HG03354 (cell line): ENCODE measurements at regions not wholly inside any gene's neighbourhood (a gene's known extent, or its start where the extent isn't known, plus 50 kb on each side); places are given as distances from the start of the nearest gene placed in this dataset.
"Not testable (repeated sequence)": the region's sequence is repeated elsewhere in the genome, so short reads cannot be mapped to it uniquely, and the experiment has no call there.

Experiments
- ATAC-seq: cut with Tn5 transposase; IDR thresholded peaks from one replicate; pipeline ENCODE4 v1.9.1; 2021; ENCODE audit warnings: mild to moderate bottlenecking; ENCODE audit not compliant: unreplicated experiment, poor library complexity, severe bottlenecking

DNA sequence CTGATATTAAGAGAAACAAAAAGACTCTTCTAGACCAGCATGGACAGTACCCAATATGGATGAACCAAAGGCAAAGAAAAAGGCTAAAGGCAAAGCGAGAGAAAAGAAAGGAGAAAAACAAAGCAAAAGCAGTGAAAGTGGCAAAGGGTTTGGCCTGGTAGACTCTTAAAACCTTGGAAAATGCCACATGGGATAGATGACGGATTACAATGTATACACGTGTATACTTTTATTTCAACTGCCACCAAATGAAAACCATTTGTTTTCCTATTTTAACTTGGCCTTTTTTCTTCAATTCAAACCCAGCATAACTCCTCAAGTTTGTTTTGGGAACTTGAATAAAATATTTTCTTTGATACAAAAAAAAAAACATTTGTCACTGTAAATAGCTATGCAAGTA, 354.3 kb downstream of the PAX3 start:
- not testable (repeated sequence) for ATAC-seq

DNA sequence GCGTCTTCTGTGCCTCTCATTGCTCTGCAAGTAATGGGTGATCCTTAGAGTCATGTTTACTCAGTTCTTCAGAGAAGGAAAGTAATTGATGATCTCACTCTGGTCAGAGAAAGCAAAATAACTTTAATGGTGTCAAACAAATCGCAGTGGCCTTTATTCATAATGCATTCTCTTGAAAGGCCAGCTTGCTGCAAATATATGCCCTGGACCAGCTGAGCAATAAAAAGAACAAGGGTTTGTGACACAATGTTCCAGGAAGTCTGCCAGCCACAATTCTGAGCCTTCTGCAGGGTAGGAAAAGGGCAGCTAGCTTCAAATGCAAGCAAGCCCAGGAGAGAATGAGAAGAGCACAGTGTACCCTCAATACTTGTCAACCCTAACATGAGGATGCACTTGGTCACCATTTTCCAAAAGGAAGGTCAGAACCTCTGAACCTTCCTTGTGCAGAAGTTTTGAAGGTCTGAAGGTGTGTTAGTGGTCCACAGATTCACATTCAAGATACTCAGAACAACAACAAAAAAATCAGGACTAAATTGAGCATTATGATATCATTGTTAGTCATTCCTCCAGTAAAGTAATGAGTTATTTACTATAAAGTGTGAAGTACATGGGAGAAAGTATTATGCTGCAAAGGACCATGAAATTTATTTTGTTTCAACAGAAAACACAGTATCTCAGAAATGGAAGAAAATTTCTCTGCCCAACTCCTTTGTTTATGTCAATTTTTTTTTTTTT, 355.6 kb downstream of the PAX3 start:
- ATAC-seq, result no peak

DNA sequence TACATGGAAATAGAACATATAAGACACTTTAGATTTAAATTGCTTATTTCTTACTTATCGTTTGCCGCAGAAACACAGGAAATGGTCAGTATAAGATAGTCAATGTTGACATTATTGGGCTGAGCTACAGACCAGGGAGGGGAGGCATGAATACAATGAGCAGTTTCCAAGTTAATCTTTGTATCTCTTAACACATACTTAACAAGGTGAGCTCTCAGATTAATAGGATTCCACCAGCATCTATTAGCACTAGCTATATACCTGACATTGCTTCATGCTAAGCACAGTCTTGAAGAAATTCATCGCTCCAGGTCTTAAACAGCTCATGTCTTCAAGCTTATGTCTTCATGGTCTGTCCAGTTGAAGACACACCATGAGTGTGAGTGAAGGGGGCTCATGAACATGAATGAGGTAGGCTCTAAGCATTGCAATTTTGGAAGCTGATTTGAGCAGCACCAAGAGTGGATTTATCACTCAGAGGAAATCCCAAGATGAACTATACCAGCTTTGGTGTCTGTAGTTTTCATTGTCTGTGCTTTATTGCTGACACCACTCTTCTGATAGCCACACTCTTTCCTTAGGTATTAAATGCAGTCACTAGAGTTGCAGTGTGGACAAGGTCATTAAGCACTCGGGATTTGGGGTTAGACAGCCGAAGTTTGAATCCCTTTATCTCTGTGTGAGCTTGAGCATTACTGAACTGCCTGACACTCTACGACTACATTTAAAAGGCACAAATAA, 359.3 kb upstream of the EPHA4 start:
- no peak for ATAC-seq

DNA sequence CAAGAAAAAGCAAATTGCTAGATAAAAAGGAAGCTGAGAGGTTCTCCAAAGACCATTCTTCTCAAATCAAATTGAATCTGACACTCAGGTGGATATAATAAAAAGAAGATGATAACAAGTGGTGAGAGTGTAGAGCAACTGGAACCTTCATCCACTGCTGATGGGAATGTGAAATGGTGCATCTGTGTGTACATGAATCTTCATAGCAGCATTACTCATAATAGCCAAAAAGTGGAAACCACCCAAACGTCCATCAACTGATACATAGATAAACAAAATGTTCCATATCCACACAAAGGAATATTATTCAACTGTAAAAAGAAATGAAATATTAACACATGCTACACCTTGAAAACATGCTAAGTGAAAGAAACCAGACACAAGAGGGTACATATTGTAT, 357.2 kb upstream of the EPHA4 start:
- no peak for ATAC-seq

DNA sequence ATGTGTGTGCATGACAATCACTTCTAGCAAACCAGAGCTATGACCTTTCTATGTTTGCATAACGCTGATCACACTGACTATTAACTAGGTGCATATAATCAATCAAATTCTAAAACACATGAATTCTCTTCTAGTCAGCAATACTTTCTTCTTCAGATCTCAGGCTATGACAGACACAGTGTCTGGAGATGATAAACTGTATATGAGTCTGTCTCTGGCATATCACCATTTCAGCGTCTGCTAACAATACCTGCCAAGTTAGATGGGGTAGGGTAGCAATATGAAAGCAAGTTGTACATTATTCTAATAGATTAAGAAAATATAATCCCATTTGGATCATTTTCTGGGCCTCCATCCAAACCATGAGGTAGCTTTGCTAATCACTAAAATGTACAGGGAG, 354.2 kb upstream of the EPHA4 start:
- ATAC-seq, result no peak

DNA sequence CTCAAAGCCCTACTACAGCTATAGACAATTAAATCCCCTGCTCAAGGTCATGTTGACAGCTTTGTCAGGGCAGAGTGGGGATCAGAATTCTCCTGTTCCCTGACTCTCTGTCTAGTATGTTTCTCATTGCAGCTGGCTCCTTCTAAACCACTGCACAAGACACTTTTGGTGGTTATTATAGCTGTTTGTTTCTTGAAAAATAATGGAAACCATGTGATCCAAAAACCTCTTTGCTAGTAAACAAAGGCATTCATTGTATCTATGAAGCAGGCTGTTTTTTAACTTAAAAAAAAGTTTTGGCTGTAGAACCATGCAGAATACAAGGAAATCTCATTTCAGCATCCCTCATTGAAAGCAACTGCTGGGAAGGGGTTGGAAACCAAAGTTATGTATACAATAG, 352.5 kb upstream of the EPHA4 start:
- ATAC-seq, result no peak

DNA sequence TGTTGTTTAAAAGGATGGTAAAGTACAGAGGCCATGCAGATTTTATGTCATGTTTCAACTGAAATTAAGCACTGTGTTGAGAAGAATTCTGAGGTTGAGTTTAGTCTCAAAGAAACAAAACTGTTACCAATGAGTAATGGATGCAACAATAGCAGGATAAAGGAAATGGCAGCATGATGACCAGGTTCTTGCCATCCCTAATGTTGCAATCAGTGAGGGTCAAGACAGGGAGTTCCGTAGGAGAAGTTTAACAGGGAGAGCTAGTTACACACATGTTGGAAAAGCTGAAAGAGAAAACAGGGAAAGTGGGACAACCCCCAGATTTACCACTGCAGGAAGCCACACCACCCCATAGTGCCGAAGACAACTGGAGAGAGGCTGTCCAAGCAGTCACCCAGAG, 343.8 kb upstream of the EPHA4 start:
- no peak for ATAC-seq

DNA sequence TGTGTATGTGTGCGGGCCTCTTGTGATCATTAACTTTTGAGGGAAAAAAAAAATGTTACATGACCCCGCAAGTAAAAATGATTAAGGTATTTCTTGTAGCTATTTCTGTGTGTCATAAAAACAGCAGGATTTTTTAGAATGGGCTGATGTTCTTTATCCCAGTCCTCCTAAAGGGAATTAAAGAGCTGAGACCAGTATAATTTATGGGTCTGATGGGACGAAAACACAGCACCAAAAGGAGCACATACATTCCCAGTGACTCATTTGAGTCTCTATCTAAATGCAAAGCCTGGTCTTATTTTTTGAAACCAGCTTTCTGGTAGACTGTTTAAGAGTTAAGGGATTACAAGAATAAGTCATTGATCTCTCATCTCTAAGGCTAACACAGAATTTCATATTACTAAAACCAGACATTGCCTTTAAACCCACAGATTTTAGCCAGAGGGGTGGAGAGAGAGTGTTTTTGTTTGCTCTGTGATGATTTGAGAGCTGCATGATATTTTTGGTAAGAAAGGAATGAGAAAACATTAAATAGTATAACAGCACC, 342.3 kb upstream of the EPHA4 start:
- ATAC-seq, result no peak

DNA sequence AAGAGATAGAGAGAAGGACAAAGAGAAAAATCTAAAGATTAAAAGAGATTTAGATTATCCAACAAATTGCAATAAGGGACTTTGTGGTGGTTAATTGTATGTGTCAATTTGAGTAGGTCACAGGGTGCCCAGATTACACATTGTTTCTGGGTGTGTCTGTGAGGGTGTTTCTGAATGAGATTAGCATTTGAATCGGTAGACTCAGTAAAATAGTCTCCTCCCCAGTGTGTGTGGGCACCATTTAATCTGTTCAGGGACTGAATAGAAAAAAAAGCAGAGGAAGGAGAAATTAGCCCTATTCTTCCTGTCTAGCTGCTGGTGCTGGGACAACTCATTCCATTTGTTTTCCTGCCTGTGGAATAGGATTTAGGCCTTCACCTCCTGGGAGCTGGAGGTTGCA, 339.8 kb upstream of the EPHA4 start:
- ATAC-seq, result no peak

DNA sequence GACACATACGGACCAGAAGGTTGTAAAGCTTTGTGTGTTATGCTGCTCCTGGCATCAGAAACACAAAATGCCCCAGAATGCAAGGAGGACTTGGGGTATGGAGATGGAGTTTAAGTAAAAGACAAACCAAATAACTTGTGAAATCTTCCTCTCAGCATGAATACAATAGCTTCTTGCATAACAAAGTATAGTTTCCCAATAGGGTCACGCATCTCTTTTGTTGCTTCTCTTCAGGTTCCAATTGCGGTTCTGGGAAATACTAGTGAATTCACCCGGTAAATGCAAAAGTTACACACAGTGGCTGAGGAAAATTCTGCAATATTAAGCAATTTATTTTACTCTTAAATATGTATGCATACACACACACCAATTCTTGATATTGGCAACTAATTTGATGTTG, 339.2 kb upstream of the EPHA4 start:
- no peak for ATAC-seq

DNA sequence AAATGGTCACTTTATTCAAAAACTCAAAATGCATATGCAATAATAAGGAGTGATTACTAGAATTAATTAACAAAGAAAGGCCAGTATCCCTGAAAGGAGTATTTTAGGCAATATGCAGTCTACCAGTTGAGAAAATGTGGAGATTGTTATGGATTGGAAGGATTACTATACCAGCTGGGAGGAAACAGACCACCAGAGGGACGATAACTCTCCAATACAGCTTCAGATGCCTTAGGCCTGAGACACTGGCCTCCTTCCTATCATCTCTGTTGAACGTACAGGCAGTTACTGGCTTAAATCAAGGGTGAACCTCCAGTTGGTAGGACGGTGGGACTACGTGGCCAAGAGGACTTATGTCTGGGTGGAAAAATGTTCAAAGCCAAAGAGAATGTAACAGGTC, 336.4 kb upstream of the EPHA4 start:
- no peak for ATAC-seq

DNA sequence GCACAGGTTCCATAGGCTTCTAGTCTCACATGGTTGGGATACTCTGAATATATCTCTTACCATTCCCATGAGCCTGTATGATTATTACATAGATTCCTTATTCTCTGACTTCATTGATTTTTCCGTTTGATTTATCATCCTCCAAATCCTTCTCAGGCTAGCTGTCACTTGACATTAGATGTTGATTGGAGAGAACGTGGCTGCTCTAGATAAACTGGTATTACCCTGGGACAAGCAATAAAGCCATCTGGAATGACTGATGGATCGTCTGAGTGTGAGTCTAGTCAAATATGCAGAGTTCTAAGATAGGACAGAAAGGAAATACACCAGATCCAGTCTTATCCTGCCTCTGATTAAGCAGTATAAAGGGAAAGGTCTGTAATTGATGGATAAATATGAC, 325.6 kb upstream of the EPHA4 start:
- no peak for ATAC-seq

DNA sequence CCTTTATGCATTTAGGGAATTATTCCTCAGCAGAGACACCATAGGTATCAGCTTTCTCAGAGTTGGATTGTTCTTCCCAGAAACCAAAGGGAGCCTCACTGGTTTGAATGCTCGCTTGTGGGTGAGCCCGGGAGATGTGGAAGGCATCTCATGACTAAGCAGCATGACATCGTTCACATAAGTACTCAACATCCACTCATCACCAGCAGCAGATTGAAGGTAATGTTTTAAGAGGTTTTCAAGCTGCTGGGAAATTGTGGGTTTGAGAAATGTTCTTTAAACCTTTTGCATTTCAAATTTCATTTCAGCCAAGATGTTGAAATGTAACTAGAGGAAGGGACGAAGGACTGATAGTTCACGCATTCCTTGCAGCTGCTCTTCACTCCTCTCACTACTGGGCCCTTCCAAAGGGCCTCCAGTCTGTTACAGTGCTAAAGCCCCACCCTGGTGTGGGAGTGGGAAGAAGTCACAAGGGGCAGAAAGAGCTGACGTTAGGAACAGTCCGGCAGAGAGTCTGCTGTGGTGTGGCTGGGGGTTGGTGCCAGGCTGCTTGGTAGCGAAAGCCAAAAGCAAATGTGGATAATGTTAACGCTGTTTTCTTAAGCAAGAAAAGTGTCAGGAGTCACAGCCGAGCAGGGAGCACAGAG, 324.5 kb upstream of the EPHA4 start:
- no peak for ATAC-seq

DNA sequence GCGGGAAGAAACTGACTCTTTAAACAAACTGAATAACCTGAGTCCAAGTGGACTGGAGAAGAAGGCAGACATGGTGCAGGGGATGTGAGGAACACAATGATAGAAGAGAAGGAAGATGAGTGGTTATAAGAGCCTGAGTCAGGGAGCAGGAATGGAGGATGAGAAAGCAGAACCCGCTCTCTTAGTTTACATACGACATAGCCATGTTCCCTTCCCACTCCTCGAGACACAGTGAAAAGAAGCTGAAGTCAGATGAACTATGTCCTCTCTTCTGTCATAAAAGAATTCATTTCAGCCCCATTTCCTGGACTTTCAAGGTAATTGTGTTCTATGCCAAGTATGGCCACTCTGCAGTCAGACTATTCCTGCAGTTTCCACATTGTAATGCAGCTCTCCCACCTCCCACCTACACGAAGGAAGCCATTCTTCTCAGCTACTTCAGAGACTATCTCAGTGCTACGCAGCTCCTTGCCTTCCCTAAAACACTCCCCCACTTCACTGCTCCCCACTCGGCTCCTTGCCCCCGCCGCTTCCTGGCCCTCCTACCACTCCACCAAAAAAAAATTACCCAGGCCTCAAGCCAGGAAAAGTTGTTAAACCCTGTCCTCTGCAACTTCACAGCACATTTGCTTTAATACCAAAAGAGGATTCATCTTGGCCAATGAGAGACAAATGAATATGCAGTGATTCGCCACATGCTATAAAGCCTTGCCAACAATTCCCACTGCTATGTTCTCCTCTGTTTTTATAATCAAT, 323.4 kb upstream of the EPHA4 start:
- ATAC-seq, result no peak

DNA sequence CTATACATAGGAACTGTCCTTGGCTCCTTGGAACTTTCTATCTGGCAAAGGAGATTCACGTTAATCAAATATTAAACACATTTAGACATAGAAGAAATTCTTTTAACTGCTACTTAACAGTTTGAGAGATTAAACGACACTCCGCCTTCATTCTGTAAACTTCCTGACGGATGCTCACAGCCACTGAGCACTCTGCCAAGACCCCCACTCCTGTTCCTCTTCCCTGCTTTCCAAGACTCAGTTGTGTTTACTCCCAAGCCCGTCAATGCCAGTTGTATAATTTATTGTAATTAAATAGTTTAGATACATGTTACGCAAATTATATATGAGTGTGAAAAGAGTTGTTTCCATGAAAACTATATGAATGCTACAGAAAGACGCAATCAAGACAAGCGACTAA, 321.4 kb upstream of the EPHA4 start:
- ATAC-seq, result no peak

DNA sequence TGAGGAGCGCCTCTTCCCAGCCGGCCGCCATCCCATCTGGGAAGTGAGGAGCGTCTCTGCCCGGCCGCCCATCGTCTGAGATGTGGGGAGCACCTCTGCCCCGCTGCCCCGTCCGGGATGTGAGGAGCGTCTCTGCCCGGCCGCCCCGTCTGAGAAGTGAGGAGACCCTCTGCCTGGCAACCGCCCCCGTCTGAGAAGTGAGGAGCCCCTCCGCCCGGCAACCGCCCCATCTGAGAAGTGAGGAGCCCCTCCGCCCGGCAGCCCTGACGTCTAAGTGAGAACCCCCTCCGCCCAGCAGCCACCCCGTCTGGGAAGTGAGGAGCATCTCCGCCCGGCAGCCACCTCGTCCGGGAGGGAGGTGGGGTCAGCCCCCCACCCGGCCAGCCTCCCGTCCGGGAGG, 319.9 kb upstream of the EPHA4 start:
- ATAC-seq, result not testable (repeated sequence)

DNA sequence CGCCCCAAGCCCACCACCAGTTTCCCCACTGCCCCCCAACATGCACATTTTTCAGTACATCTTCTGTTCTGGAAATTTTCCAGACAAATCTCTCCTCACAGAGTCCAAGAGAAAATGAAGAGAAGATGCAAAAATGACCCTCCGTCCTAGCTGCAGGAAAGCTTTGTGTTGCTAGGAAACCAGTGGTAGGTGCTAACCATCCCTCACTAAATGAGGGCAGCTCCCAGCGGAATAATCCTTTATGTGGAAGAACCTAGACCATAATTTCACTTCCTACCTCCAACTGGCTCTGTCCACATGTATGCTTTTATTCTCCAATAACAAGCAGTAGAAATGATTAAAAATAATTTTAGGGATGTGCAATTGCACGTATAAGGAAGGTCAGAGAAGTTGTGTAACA, 311.9 kb upstream of the EPHA4 start:
- no peak for ATAC-seq

DNA sequence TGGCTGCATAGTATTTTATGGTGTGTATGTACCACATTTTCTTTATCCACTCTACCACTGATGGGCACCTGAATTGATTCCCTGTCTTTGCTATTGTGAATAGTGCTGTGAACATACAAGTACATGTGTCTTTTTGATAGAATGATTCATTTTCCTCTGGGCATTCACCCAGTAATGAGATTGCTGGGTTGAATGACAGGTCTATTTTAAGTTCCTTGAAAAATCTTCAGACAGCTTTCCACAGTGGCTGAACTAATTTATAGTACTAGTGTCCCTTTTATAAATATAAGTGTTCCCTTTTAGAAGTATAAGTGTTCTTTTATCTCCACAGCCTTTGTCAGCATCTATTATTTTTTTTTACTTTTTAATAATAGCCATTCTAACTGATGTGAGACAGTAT, 303.9 kb upstream of the EPHA4 start:
- ATAC-seq, result no peak

DNA sequence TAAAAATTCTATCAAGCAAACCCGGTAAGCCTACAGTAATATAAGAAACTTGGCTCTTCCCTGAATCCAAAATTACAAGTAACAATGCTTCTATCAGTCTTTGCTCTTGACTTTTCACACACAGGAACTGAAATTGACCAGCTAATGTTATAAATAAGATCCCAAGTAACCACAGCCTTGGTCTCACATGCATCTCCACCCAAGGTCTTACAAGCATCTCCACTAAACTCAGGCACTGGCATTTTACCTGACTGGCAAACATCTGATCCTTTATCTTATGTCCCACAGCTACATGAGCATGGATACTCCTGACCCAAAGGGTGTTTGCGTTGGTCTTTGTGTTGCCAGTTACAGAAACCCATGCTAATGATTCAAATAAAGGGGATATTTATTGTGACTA, 302.3 kb upstream of the EPHA4 start:
- no peak for ATAC-seq

DNA sequence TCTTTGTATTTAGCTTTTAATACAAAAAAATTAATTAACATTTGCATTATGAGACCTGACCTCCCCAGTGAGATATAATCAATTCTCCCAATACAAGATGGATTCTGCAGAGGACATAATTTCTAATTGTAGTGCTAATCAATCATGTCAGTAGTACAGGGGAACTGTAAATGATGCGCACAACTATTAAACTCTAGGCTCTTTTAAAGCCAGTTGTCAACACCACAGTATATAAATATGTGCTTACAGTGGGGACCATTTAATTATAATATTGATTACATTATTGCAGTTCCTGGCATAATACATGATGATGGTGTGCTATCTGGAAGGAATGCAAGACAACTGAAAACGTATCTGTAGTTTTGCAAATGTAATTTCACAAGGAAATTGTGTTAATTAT, 285.6 kb upstream of the EPHA4 start:
- ATAC-seq, result no peak
